NCI-H748 (cell line): ENCODE measurements at regions not wholly inside any gene's neighbourhood (a gene's known extent, or its start where the extent isn't known, plus 50 kb on each side); places are given as distances from the start of the nearest gene placed in this dataset.

ENCODE experiments used
- DNase-seq: peaks from one replicate; lab custom pipeline; 2025; ENCODE audit not compliant: unreplicated experiment; lab: John Stamatoyannopoulos, UW

DNA sequence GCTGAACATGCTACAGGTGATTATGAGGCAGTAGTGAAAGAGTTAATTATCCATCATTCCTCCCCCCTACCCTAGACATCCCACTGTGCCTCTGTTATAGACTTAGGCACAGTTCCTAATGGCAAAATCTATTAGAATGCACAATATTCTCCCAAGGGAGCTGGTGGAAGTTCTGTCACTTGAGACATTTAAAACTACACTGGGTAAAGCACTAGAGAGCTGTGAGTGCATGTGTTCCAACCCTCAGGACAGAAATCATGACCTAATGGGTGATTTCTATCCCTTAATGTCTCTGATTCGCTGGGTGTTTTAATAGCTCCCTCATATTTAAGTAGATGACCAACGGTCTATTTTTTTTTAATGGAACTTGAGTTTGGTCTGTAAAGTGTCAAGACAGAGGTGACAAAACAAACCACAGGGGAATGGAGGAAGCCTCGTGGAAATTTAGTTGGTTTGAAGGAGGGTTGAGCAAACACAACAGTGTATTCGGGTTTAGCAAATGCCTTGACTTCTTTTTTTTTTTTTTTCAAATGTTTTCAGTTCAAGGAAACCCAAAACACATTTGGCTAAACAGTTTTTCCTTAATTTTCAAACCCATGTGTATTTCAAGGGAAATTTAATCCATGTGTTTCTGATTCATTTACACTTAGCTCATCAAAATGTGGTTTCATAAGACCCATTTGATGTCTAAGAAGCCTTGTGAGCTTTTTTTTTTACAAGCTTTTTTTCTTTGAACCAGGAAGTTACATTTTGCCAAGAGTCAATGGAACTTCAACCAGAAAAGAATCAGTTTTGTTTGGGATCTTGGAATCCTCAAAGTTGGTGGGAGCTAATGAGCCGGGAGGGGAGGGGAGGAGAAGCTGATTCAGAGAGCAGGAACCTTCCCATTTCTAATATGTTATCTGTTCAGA lies 665.1 kb upstream of the ZEB2 start:
- DNase-seq: no peak

- peak; percentile 22 for DNase-seq
These were observed 649.4 kb upstream of the ZEB2 start for GRCh38 chr2:145169285-145169684.

DNA sequence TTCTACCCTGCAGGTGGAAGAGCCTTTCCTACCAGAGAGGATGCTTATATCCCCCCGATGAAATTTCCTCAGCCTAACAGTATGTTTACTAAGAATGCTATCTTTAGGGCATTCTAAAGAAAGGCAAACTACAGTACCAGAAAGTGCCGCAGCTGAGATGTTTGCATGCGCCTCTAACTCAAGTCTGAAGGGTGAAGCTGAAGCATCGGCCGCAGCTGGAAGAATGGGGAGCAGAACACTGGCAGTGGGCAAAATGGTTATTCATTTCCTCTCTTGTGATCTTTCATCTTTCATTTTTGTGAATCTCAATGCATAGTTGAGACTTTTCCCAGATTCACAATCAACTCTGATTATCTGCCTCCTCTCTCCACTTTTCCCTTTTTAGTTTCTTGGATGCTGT lies 648.2 kb upstream of the ZEB2 start:
- DNase-seq: no peak

- no peak for DNase-seq
These were observed 646.9 kb upstream of the ZEB2 start for GRCh38 chr2:145166731-145167302.

GRCh38 chr2:145161656-145162055 lies 641.7 kb upstream of the ZEB2 start:
- DNase-seq: no peak

GRCh38 chr2:145160855-145161254 lies 640.9 kb upstream of the ZEB2 start:
- no peak for DNase-seq

DNA sequence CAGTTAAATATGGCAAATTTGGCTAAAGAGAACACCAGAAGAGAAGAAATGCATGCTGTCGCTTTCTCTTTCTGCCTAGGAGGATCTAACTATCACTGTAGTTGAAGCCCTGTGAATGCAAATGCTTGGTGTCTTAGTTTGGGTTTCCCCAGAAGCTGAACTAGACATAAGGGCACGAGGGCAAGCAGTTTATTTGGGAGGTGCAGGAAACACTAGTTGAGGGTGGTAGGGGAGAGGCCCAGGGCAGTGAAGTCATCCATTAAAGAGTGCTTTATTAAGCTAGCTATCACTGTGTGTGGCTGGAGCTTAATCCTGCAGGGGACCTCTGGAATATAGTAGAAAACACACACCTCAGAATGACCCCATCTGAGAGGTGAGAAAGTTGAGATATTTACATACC lies 639.8 kb upstream of the ZEB2 start:
- no peak for DNase-seq

- peak; percentile 4 for DNase-seq
These were observed 638.0 kb upstream of the ZEB2 start for GRCh38 chr2:145157741-145158591.

- DNase-seq: no peak
These were observed 637.2 kb upstream of the ZEB2 start for GRCh38 chr2:145157036-145157675.

GRCh38 chr2:145156199-145156598 lies 636.3 kb upstream of the ZEB2 start:
- DNase-seq: no peak

DNA sequence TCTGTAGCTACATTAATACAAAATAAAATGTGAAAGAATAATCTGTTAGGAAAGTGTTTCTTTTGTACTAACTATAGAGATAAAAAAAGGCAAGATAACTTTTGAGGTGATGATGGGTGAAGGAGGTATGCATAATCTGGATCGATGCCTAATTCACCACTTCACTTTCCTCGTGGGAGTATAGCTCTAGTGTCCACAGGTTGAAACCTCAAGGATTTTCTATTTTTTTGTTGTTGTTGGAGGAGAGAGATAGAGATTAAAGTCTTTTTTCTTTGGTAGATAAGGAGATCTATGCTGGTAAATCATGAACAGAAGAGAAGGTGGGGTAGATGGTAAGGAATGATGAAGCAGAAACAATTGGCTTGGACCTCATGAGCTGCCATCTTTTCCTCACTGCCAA lies 635.3 kb upstream of the ZEB2 start:
- no peak for DNase-seq

- DNase-seq: no peak
These were observed 634.8 kb upstream of the ZEB2 start for GRCh38 chr2:145154731-145155130.

DNA sequence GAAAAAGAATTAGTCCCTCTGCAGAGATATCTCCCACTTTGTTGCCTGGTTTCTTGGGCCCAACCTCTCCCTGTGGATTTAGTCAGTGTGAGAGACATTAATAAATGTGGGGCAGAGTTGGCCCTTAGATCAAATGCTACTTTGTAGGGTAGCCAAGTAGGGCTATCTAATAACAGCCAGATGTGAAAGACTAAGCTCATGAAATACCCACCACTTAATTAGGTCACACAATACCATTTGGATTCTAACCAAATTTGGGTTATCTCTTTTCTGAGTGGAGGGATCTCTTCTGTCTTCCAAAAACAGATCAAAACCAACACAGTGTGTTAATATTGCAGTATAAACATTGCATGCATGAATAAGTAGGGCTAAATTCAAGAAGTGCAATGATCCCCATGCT lies 626.8 kb upstream of the ZEB2 start:
- no peak for DNase-seq

- DNase-seq: no peak
These were observed 624.3 kb upstream of the ZEB2 start for GRCh38 chr2:145144131-145144728.

DNA sequence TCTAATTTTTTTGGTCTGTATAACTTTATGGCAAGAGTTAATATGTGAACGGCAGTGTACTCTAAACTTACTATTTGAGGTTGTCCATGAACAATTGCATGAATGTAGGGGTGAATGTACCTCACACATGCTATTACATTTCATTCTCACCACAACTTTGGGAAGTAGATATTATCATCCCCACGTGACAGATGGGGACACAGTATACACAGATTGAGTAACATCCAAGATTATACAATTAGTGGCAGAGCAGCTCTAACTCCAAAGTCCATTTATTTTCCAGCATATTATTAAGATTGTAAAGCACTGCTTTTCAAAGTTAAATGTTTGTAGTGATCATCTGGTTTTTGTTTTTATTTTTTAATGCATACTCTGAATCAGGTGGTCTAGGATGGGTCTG lies 622.1 kb upstream of the ZEB2 start:
- DNase-seq: no peak

DNA sequence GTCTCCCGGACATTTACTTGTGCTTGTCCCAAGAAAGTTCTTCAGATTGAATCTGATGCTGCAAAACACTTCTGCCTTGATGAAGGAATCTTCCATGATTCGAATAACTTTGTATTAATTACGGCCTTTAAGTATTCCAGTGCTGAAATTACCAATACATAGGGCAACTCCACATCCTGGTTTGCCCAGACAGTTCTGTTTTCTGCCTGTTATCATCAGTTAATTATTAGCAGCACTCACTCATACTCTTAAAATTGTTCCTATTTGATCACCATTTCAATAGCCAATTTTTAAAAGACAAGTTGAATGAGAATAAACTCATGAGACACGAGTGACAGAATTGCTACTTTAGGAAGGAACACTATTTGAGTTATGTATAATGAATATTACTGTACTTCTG lies 620.7 kb upstream of the ZEB2 start:
- no peak for DNase-seq

DNA sequence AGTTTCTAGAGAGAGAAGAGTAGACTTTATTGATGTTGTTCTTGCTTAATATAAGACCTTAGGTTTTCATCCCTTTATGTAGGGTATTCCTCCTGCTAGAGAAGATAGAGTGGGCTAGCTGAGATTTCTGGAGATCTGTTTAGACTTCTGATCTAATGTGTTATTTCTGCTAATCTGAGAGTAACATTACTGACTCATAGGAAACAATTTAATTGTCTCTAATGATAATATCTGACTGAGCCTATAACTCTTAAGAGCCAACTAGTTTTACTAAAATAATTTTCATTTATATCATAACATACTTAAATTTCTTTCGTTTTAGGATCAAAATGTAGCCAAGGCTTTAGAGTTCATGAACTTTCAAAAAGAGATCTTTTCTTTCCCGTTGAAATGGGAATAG lies 618.7 kb upstream of the ZEB2 start:
- no peak for DNase-seq

GRCh38 chr2:145137901-145138300 lies 618.0 kb upstream of the ZEB2 start:
- DNase-seq: no peak

GRCh38 chr2:145137211-145137610 lies 617.3 kb upstream of the ZEB2 start:
- DNase-seq: no peak

DNA sequence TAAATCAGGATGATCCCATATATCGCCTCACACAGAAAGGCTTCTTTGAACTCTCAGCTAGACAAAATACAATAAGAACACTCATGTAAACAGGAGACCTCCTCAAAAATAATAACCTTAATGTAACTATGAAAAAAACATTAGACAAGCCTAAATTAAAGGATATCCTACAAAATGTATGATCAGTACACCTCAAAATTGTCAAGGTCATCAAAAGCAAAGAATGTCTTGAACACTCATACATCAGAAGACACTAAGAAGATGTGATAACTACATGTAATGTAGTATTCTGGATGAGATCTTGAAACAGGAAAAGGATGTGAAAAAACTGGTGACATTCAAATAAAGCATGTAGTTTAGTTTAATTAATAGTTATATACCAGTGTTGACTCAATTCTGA lies 616.8 kb upstream of the ZEB2 start:
- no peak for DNase-seq

DNA sequence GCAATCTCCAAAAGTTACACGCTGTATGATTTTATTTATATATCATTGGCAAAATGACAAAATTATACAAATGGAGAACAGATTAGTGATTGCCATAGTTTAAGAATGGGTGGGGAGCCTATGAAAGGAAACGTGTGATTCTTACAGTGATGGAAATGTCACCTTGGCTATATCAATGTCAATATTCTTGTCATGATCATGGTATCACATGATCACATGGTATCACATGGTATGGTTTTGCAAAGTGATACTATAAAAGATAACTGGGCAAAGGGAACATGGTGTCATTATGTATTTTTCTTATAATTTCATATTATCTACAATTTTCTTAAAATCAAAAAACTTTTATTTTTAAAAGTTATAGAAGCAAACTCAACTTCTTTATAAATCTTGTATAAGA lies 606.2 kb upstream of the ZEB2 start:
- DNase-seq: no peak
